ENCODE measurements at regions not wholly inside any gene's neighbourhood (a gene's known extent, or its start where the extent isn't known, plus 50 kb on each side); places are given as distances from the start of the nearest gene placed in this dataset.

GRCh38 chr5:125065741-125066140 lies 319.3 kb upstream of the ZNF608 start:
- Histone ChIP-seq H3K79me2 (ENCODE audit: control insufficient read depth, insufficient read depth, low read length) (no peaks in the 10 kb centered on the region), H3K4me1 (ENCODE audit: control insufficient read depth, extremely low read depth, insufficient read depth, low read length) (no peaks in the 10 kb centered on the region), H3K9ac (replicated peaks; ENCODE audit: extremely low read depth, insufficient read depth, low read length) (no peak overlapping the region), H3K4me2 (ENCODE audit: insufficient read depth, low read length) (no peak overlapping the region), H3K36me3 (ENCODE audit: control insufficient read depth in 2 of 2, extremely low read depth in 1 of 2, insufficient read depth in 2 of 2, low read length in 2 of 2) (no peaks in the 10 kb centered on the region), H3K9me1 (replicated peaks; ENCODE audit: control insufficient read depth, extremely low read depth, insufficient read depth, low read length) (no peaks in the 10 kb centered on the region), H3K27me3 (ENCODE audit: control insufficient read depth in 2 of 2, insufficient read depth in 2 of 2, low read length in 2 of 2) (no peaks in the 10 kb centered on the region), H4K20me1 (replicated peaks; ENCODE audit: control insufficient read depth, extremely low read depth, insufficient read depth, low read length) (no peaks in the 10 kb centered on the region), H3K27ac (ENCODE audit: insufficient read depth, low read depth, low read length) (no peak overlapping the region), H3K9me3 (replicated peaks; ENCODE audit: control insufficient read depth, insufficient read depth, low read length) (no peaks in the 10 kb centered on the region), H2AFZ (ENCODE audit: low read depth, low read length) (no peak overlapping the region), H3K4me3 (replicated peaks in 1 of 3; ENCODE audit: insufficient read depth in 1 of 3, low read depth in 1 of 3, low read length in 3 of 3) (no peak overlapping the region)
- dilution Hi-C loops (cut with MboI; ENCODE audit: extremely low pct_ligation_motif_present, low sequenced_read_pairs), result no loop called here
- ChIA-PET POLR2A (no interaction called here), CTCF (no interaction called here)
- DNase-seq (ENCODE audit: low read depth, low spot score), result no peak
- FAIRE-seq, result no peak
- intact Hi-C loops (cut with micrococcal nuclease), result no loop called here
- no peak for TF ChIP-seq JUN (IDR thresholded peaks at IDR 0.05; ENCODE audit: borderline replicate concordance, insufficient read depth, insufficient read length, low read depth)
- TF ChIP-seq CTCF (IDR thresholded peaks at IDR 0.05; ENCODE audit: extremely low read depth in 1 of 2, insufficient read depth in 1 of 2, low read depth in 1 of 2, low read length in 2 of 2), result no peak
- no peak for TF ChIP-seq GATA2 (IDR thresholded peaks at IDR 0.05; ENCODE audit: insufficient read depth, insufficient read length, low read depth, low read length)
- TF ChIP-seq FOS (IDR thresholded peaks at IDR 0.05; ENCODE audit: borderline replicate concordance, insufficient read depth, low read length), result no peak
- no peak for TF ChIP-seq EZH2 (IDR thresholded peaks at IDR 0.05; ENCODE audit: borderline replicate concordance, low read depth, low read length, severe bottlenecking)
- no peak for TF ChIP-seq MYC (IDR thresholded peaks at IDR 0.05; ENCODE audit: low read depth, low read length)
- no peak for TF ChIP-seq POLR2AphosphoS5 (IDR thresholded peaks at IDR 0.05; ENCODE audit: insufficient read depth, low read depth, low read length)
- no peak for TF ChIP-seq POLR2A (IDR thresholded peaks at IDR 0.05; ENCODE audit: low read depth, low read length)
- TF ChIP-seq MAX (IDR thresholded peaks at IDR 0.05; ENCODE audit: insufficient read depth, insufficient read length), result no peak
- no TSS peak for BruUV-seq (replicated peaks)

All from endothelial cell of umbilical vein (primary cell).